KBM-7 (cell line): ENCODE measurements at regions not wholly inside any gene's neighbourhood (a gene's known extent, or its start where the extent isn't known, plus 50 kb on each side); places are given as distances from the start of the nearest gene placed in this dataset.
"Not testable (repeated sequence)": the region's sequence is repeated elsewhere in the genome, so short reads cannot be mapped to it uniquely, and the experiment has no call there.

Experiments used
- DNase-seq: peaks from one replicate; pipeline ENCODE4 v3.0.0-alpha.2; 2015
- in situ Hi-C: fragments of 300-500 bp; cut with MboI; formaldehyde crosslinking; loops from 2 replicates; pipeline ENCODE4 v1.14.3; 2020; ENCODE audit warnings: low sequenced_read_pairs, low pct_unique_long_range_greater_than_20kb, mixed read lengths

DNA sequence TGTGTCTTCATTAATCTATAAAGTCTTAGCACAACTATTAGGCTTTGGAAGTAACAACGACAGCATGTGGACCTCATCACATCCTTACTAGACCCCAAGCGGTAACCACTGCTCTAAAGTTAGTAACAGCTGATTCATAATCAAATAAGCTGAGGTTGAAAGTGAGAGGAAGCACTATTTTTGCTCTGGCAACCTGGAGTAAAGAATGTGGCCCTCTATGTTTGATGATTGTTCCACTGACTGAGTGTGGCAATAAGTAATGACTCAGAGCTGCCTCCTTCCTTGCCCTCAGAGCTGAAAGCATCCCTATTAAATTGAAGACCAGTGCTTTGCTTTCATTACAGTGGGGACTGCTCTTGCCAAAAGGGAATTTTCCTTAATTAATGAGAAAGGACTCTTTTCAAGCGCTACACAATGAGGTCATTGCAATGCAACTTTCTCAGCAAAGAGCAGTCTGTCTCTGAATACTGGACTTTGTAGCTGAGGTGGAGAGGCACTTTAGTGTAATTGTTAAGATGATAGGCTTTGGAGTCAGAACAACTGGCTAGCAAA, 906.1 kb upstream of the RAG2 start:
- no peak for DNase-seq
- in situ Hi-C loops, result no loop called here

GRCh38 chr11:37503411-37504059, 905.5 kb upstream of the RAG2 start:
- no peak for DNase-seq
- in situ Hi-C loops, result no loop called here

GRCh38 chr11:37502202-37502601, 904.2 kb upstream of the RAG2 start:
- no peak for DNase-seq
- in situ Hi-C loops, result no loop called here

DNA sequence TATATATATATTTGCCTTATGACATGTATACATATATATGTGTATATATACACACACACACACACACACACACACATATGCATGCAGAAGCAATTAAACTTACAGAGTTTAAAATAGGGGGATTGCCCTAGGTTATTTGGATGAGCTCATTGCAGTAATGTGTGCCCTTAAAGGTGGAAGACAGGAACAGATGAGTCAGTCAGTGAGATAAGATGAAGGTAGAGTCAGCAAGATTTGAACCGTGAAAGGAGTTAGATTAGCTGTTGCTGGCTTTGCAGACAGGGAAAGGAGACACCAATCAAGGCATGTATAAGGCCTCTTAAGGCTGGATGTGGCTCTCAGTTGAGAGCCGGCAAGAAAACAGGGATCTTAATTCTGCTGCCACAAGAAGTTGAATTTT, 902.4 kb upstream of the RAG2 start:
- in situ Hi-C loops, result no loop called here
- DNase-seq, result no peak

- in situ Hi-C loops, result no loop called here
- no peak for DNase-seq
Observed at GRCh38 chr11:37497326-37497725, 899.3 kb upstream of the RAG2 start.

DNA sequence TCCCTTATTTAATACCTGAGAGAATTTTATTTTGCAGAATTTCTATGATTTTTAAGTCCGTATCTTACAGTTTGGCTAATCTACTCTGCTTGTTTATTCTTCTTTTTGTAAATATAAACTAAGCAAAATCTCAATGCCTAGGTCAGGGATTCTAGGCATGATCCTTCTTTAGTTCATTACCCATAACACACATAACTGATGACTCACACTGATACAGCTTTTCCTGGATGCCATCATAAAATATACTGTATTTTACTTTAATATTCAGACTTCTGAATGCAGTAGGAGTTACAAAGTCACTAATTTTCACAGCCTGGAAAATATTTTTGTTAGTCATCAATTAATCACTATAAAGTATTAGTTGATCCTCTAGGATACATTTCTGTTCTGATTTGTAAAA, 898.2 kb upstream of the RAG2 start:
- in situ Hi-C loops, result no loop called here
- DNase-seq, result no peak

GRCh38 chr11:37484298-37484697, 886.3 kb upstream of the RAG2 start:
- DNase-seq, result no peak
- in situ Hi-C loops, result no loop called here

DNA sequence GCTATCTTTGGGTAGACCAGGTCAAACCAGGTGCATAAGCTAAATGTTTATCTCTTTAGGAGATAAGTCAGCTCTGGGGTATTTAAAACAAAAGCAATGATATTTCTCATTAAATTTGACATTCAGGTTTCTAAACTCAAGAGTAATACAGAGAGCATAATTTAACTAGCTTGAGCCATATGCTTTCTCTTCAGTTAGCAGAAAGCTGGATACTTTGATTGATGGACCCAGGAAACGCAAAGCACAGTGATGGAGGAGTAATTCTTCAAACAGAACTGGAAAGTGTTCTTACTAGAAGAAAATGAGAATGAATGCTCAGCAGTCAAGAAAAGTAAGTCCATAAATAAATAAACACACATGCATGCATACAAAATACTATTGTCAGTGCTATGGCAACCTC, 885.7 kb upstream of the RAG2 start:
- in situ Hi-C loops, result no loop called here
- no peak for DNase-seq

DNA sequence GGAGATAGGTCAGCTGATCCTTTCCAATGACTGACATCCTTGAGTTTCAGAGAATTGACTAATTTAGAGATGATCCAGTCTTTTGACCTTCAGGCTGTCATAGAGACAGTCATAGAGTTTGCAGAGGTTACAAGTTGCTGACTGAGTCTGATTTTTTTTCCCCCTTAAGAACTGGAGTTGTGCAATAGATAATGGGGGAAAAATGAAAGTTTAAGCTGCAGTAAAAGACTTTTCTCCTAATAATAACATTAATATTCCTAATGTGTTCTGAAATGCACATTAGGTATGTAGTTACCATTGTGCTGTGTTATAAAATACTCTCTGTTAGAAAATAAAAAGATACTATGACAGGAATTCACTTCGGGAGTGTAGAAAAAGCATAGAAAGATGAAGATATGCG, 876.9 kb upstream of the RAG2 start:
- no peak for DNase-seq
- in situ Hi-C loops, result no loop called here

GRCh38 chr11:37468344-37468743, 870.3 kb upstream of the RAG2 start:
- no peak for DNase-seq

DNA sequence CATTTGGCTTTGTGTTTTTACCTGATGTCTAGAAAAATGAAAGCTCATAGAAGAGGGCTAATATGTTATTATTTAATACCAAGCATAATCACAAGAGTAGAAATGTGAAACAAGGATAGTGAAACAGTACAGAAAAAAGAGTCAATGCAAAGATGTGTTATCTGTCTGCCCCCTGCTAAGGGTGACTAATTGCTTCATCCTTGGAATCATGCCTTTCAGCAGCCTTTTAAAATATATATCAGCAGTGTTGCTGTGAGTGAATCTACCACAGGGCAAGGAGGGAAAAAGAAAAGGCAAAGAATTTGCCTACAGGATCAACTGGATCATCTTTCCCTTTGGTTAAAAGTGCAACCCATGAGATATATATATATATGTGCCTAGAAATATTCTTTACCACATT, 867.2 kb upstream of the RAG2 start:
- in situ Hi-C loops, result no loop called here
- DNase-seq, result no peak

More at GRCh38 chr11:37468344-37468743, 870.3 kb upstream of the RAG2 start:
- in situ Hi-C loops, result no loop called here

- DNase-seq, result no peak
- in situ Hi-C loops, result no loop called here
Observed at GRCh38 chr11:37459456-37459855, 861.4 kb upstream of the RAG2 start.

GRCh38 chr11:37456746-37457145, 858.7 kb upstream of the RAG2 start:
- in situ Hi-C loops, result no loop called here
- no peak for DNase-seq

DNA sequence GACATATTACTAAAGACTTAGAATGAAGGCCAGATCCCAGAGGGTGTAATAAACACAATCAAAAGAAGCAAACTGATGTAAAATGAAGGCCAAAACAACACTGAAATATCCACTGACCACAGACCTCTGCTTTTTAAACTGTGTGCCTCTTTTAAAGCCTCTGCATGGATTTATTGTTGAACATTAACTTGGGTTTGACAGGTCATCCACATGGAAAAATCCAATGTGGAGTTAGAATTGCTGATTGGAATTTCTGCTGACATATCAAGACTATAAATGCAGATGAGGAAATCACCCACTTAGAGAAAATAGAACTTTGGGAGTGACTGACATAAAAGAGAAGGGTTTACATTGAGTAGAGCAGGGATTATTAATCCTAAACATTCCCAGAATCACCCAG, 853.9 kb upstream of the RAG2 start:
- no peak for DNase-seq
- in situ Hi-C loops, result no loop called here

DNA sequence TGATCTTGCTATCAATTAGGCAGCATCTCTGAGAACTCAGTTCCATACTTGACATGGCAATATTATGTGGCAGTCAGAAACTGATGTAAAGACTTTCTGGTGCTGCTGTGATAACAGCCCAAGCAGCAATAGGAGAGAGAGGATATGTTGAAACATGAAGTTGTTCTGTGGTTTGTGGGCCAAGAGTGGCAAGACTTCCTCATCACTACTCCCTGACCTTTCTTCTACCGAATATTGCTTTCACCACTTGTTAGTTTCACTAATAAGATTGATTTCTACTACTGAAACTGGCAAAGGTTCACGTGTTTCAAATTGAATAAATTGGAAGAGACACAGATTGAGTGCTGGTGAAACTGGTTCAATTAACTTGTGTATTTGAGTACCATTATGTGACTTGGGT, 852.6 kb upstream of the RAG2 start:
- in situ Hi-C loops, result no loop called here
- DNase-seq, result peak; percentile 23

DNA sequence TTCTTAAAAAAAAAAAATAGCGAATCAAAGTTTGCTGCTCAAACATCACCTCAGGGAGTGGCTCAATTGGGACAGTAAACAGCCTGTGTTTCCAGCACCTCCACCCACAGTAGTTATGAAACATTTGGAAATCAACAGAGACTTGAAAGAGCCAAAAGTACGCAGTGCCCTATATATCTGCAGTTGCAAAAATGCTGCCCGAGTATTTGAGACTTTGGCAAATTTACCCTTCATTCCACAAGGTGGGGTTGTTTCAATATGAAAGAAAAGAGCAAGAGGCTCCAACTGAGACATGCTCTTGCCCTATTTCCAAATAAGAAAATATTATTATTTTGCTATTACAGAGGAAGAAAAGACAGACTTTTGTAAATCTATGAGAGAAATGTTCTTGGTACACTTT, 851.1 kb upstream of the RAG2 start:
- DNase-seq, result peak; percentile 35
- in situ Hi-C loops, result no loop called here

- in situ Hi-C loops, result no loop called here
Observed at GRCh38 chr11:37442576-37442975, 844.5 kb upstream of the RAG2 start.

DNA sequence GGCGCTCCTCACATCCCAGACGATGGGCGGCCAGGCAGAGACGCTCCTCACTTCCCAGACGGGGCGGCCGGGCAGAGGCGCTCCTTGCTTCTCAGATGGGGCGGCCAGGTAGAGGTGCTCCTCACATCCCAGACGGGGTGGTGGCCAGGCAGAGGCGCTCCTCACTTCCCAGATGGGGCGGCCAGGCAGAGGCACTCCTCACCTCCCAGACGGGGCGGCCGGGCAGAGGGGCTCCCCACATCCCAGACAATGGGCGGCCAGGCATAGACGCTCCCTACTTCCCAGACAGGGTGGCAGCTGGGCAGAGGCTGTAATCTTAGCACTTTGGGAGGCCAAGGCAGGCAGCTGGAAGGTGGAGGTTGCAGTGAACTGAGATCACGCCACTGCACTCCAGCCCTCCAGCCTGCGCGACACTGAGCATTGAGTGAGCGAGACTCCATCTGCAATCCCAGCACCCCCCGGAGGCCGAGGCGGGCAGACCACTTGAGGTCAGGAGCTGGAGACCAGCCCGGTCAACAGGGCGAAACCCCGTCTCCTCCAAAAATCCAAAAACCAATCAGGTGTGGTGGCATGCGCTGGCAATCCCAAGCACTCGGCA, 833.7 kb upstream of the RAG2 start:
- not testable (repeated sequence) for DNase-seq

More at GRCh38 chr11:37442576-37442975, 844.5 kb upstream of the RAG2 start:
- no peak for DNase-seq

GRCh38 chr11:37430966-37431632, 833.1 kb upstream of the RAG2 start:
- in situ Hi-C loops, DNase-seq: not testable (repeated sequence)

More for the DNA sequence above, 833.7 kb upstream of the RAG2 start:
- in situ Hi-C loops, result not testable (repeated sequence)

- DNase-seq, result no peak
- in situ Hi-C loops, result no loop called here
Observed at GRCh38 chr11:37422511-37422910, 824.5 kb upstream of the RAG2 start.
